Breast epithelium (tissue), 3 donors: ENCODE measurements at regions not wholly inside any gene's neighbourhood (a gene's known extent, or its start where the extent isn't known, plus 50 kb on each side); places are given as distances from the start of the nearest gene placed in this dataset.

Experiments used
- POLR2A ChIP-seq: fragments of 450-650 bp; IDR thresholded peaks from one replicate; pipeline ENCODE4 v1.6.1; 2016; ENCODE audit warnings: antibody characterized with exemption, mild to moderate bottlenecking, moderate library complexity
- TF ChIP-seq, protein P1 (sequence below), 3 donors: fragments of 450-650 bp; IDR thresholded peaks; one replicate each; pipeline ENCODE4 v1.5.1; 2016 to 2017; ENCODE audit warnings: antibody characterized with exemption in 3 of 3, mild to moderate bottlenecking in 3 of 3, moderate library complexity in 3 of 3

DNA sequence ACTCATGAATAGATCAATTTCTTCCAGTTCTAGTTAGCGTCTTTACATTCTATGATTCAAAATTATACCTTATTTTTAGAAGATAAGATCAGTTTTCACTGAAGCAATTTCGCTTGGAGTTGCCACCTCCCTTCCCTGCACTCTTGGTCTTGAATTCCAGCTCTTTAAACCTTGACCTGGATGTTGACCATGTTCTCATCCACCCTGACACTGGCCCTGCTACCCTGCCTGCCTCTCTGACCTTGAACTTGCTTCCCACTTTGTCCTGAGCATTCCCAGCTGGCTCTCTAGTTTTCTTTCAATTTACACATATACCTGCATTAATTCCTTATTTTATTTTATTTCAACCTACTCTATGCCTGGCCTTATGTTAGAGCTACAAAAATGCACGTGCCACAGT lies 274.9 kb upstream of the IGFBP3 start:
- TF ChIP-seq, protein P1, sequence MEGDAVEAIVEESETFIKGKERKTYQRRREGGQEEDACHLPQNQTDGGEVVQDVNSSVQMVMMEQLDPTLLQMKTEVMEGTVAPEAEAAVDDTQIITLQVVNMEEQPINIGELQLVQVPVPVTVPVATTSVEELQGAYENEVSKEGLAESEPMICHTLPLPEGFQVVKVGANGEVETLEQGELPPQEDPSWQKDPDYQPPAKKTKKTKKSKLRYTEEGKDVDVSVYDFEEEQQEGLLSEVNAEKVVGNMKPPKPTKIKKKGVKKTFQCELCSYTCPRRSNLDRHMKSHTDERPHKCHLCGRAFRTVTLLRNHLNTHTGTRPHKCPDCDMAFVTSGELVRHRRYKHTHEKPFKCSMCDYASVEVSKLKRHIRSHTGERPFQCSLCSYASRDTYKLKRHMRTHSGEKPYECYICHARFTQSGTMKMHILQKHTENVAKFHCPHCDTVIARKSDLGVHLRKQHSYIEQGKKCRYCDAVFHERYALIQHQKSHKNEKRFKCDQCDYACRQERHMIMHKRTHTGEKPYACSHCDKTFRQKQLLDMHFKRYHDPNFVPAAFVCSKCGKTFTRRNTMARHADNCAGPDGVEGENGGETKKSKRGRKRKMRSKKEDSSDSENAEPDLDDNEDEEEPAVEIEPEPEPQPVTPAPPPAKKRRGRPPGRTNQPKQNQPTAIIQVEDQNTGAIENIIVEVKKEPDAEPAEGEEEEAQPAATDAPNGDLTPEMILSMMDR (IDR thresholded peaks at IDR 0.05), result no peak
- no peak for TF ChIP-seq POLR2A
